ENCODE measurements at regions not wholly inside any gene's neighbourhood (a gene's known extent, or its start where the extent isn't known, plus 50 kb on each side); places are given as distances from the start of the nearest gene placed in this dataset.
A peak's percentile ranks its signal among the peaks of the same experiment; 100 is the strongest.

GRCh38 chr19:34851277-34851804 is 75.4 kb upstream of the ZNF30 start:
- H2AFZ ChIP-seq (ENCODE audit: low read length) = no peak overlapping the region
- TF ChIP-seq CTCF (conservative IDR thresholded peaks at IDR 0.05; ENCODE audit: low read length) (peak; percentile 61), EZH2phosphoT487 (IDR thresholded peaks at IDR 0.05; ENCODE audit: borderline replicate concordance, low read depth, low read length) (no peak)
- intact Hi-C loops (cut with micrococcal nuclease; ENCODE audit: unreplicated experiment) = no loop called here
- DNase-seq (ENCODE audit: low spot score) = peak; percentile 65
- BruUV-seq (replicated peaks) = no TSS peak
- no peaks in the 10 kb centered on the region for H3K36me3 ChIP-seq (ENCODE audit: insufficient read depth, low read length)
- H3K4me1 ChIP-seq (ENCODE audit: insufficient read depth, low read length, poor library complexity, severe bottlenecking) = peaks cover 23% of the 10 kb centered on the region
- H4K20me1 ChIP-seq (ENCODE audit: insufficient read depth, low read length) = no peaks in the 10 kb centered on the region
- no peaks in the 10 kb centered on the region for H3K79me2 ChIP-seq (ENCODE audit: insufficient read depth, low read depth, low read length)
- CTCF ChIA-PET (ENCODE audit: unreplicated experiment) = no interaction called here
- no peaks in the 10 kb centered on the region for H3K9me2 ChIP-seq (ENCODE audit: insufficient read depth, low read length)
- H3K27ac ChIP-seq (ENCODE audit: low read depth, low read length, poor library complexity, severe bottlenecking) = no peak overlapping the region
- POLR2A ChIA-PET = no interaction called here
- H3K4me3 ChIP-seq (ENCODE audit: low read depth, low read length, poor library complexity, severe bottlenecking) = no peak overlapping the region
- H3K9me3 ChIP-seq (ENCODE audit: low read length) = peaks cover under 1% of the 10 kb centered on the region; the same call in 1 of the 2 replicates
- H3K4me2 ChIP-seq (ENCODE audit: low read length) = no peak overlapping the region

- no peaks in the 10 kb centered on the region for H3K79me2 ChIP-seq (ENCODE audit: insufficient read depth, low read depth, low read length)
- CTCF ChIA-PET (ENCODE audit: unreplicated experiment) = no interaction called here
- no peaks in the 10 kb centered on the region for H3K9me3 ChIP-seq (ENCODE audit: low read length)
- H3K9me2 ChIP-seq (ENCODE audit: insufficient read depth, low read length) = no peaks in the 10 kb centered on the region
- BruUV-seq (replicated peaks) = no TSS peak
- H3K27ac ChIP-seq (ENCODE audit: low read depth, low read length, poor library complexity, severe bottlenecking) = no peak overlapping the region
- intact Hi-C loops (cut with micrococcal nuclease; ENCODE audit: unreplicated experiment) = no loop called here
- no peak for TF ChIP-seq CTCF (conservative IDR thresholded peaks at IDR 0.05; ENCODE audit: low read length)
- no peak for TF ChIP-seq EZH2phosphoT487 (IDR thresholded peaks at IDR 0.05; ENCODE audit: borderline replicate concordance, low read depth, low read length)
- no peaks in the 10 kb centered on the region for H4K20me1 ChIP-seq (ENCODE audit: insufficient read depth, low read length)
- H3K36me3 ChIP-seq (ENCODE audit: insufficient read depth, low read length) = no peaks in the 10 kb centered on the region
- peaks cover 6% of the 10 kb centered on the region for H3K4me1 ChIP-seq (ENCODE audit: insufficient read depth, low read length, poor library complexity, severe bottlenecking)
- no peak for DNase-seq (ENCODE audit: low spot score)
- no peak overlapping the region for H2AFZ ChIP-seq (ENCODE audit: low read length)
- no peak overlapping the region for H3K4me3 ChIP-seq (ENCODE audit: low read depth, low read length, poor library complexity, severe bottlenecking)
- H3K4me2 ChIP-seq (ENCODE audit: low read length) = no peak overlapping the region
- POLR2A ChIA-PET = interaction anchor here (0.6 kb wide), 1 partner anchor 643 kb away, joined by 4 read pairs; no protein-coding TSS in a partner anchor
Observed at GRCh38 chr19:34847393-34847792, 74.4 kb upstream of the ZNF599 start.

GRCh38 chr19:34844277-34844676 is 71.3 kb upstream of the ZNF599 start:
- Histone ChIP-seq H3K36me3 (ENCODE audit: insufficient read depth, low read length) (no peaks in the 10 kb centered on the region), H3K4me2 (ENCODE audit: low read length) (no peak overlapping the region), H3K4me1 (ENCODE audit: insufficient read depth, low read length, poor library complexity, severe bottlenecking) (no peaks in the 10 kb centered on the region), H3K27ac (ENCODE audit: low read depth, low read length, poor library complexity, severe bottlenecking) (no peak overlapping the region), H4K20me1 (ENCODE audit: insufficient read depth, low read length) (no peaks in the 10 kb centered on the region), H3K9me2 (ENCODE audit: insufficient read depth, low read length) (no peaks in the 10 kb centered on the region), H3K4me3 (ENCODE audit: low read depth, low read length, poor library complexity, severe bottlenecking) (no peak overlapping the region), H3K9me3 (ENCODE audit: low read length) (no peaks in the 10 kb centered on the region), H3K79me2 (ENCODE audit: insufficient read depth, low read depth, low read length) (no peaks in the 10 kb centered on the region), H2AFZ (ENCODE audit: low read length) (no peak overlapping the region)
- CTCF ChIA-PET (ENCODE audit: unreplicated experiment) = no interaction called here
- DNase-seq (ENCODE audit: low spot score) = no peak
- BruUV-seq (replicated peaks) = no TSS peak
- intact Hi-C loops (cut with micrococcal nuclease; ENCODE audit: unreplicated experiment) = no loop called here
- TF ChIP-seq EZH2phosphoT487 (IDR thresholded peaks at IDR 0.05; ENCODE audit: borderline replicate concordance, low read depth, low read length) (no peak), CTCF (conservative IDR thresholded peaks at IDR 0.05; ENCODE audit: low read length) (no peak)
- POLR2A ChIA-PET = no interaction called here
